Heart left ventricle (tissue), 16 donors: ENCODE measurements at regions not wholly inside any gene's neighbourhood (a gene's known extent, or its start where the extent isn't known, plus 50 kb on each side); places are given as distances from the start of the nearest gene placed in this dataset.

Source experiments
- ATAC-seq, 4 donors: fragments of 200-7000 bp; cut with Tn5 transposase; one replicate each; pipeline ENCODE4 v1.9.1; 2020 to 2022; ENCODE audit warnings: moderate library complexity in 4 of 4, mild to moderate bottlenecking in 3 of 4, moderate number of reproducible peaks in 1 of 4
- DNase-seq, 5 donors: peaks; one replicate each; pipeline ENCODE4 v3.0.0-alpha.2; 2020
- H3K27ac ChIP-seq, 12 donors: fragments of 200-600 bp; sonication (generic) in 4 of 12; one replicate each; pipeline versions ENCODE4 v1.5.0 to v1.8.0; 2016 to 2022; ENCODE audit warnings: mild to moderate bottlenecking in 2 of 12
- H3K27me3 ChIP-seq, 9 donors: fragments of 200-600 bp; sonication (generic) in 2 of 9; one replicate each; pipeline versions ENCODE4 v1.5.1 to v1.8.0; 2016 to 2022; ENCODE audit warnings: mild to moderate bottlenecking in 3 of 9
- H3K36me3 ChIP-seq, 9 donors: fragments of 200-600 bp; sonication (generic) in 2 of 9; one replicate each; pipeline versions ENCODE4 v1.5.0 to v1.8.0; 2018 to 2022; ENCODE audit warnings: mild to moderate bottlenecking in 2 of 9
- H3K4me1 ChIP-seq, 12 donors: fragments of 200-600 bp; sonication (generic) in 4 of 12; one replicate each; pipeline versions ENCODE4 v1.5.0 to v1.8.0; 2016 to 2022; ENCODE audit warnings: mild to moderate bottlenecking in 3 of 12
- H3K4me3 ChIP-seq, 12 donors: fragments of 200-600 bp; sonication (generic) in 4 of 12; one replicate each; pipeline versions ENCODE4 v1.5.0 to v1.8.0; 2017 to 2022; ENCODE audit warnings: mild to moderate bottlenecking in 9 of 12, moderate library complexity in 4 of 12
- H3K9me3 ChIP-seq, 12 donors: fragments of 200-600 bp; sonication (generic) in 4 of 12; one replicate each; pipeline versions ENCODE4 v1.5.0 to v1.8.0; 2016 to 2022; ENCODE audit warnings: mild to moderate bottlenecking in 1 of 12
- POLR2A ChIP-seq, 2 donors: fragments of 450-650 bp; IDR thresholded peaks; one replicate each; pipeline ENCODE4 v1.6.1; 2017; ENCODE audit warnings: antibody characterized with exemption in 2 of 2, mild to moderate bottlenecking in 2 of 2, moderate library complexity in 2 of 2
- WGBS, 4 donors: extraction: QIAGEN DNeasy Blood & Tissue Kit in 2 of 4; methylation state at CpG; one replicate each; pipeline versions ENCODE4 v1.1.5 to v1.1.7; 2013 to 2018; 5-methylcytosine and 5-hydroxymethylcytosine counted together
- intact Hi-C, 10 donors: fragments of 100-400 bp; cut with DNase I; formaldehyde crosslinking; loops; one replicate each; pipeline versions ENCODE4 v1.11.1 to v1.14.2; 2022
- TF ChIP-seq, protein P1 (sequence below), 12 donors: fragments of 200-600 bp; sonication (generic) in 4 of 12; IDR thresholded peaks; one replicate each; pipeline versions ENCODE4 v1.5.0 to v1.8.0; 2018 to 2022; ENCODE audit warnings: antibody characterized with exemption in 12 of 12, mild to moderate bottlenecking in 5 of 12
- donor health status: ischemic (EF 13 %, LVEDD 7.1; RV severe dilation, severe dysfunction).
- donor health status: healthy with polysubstance abuse.
- donor health status: DM: no; HTN: yes; CAD: no.
- donor health status: DM: no; HTN: no; CAD: no.
- donor health status: ischemic (EF 25% LVEDD 6.9; RV normal size, moderate dysfunction).
- donor health status: ischemic (EF 25% LVEDD 5.7; RV mildly dilated, moderate dysfunction).
- donor health status: healthy.
- donor health status: DM: yes; HTN: yes; CAD: no.
- donor health status: ischemic (EF 35%, LVEDD 5.7; RV mildly dilated, moderate dysfunction).
- donor health status: nonischemic (EF 11% LVEDD 7.7; RV severe dilation, severe dysfunction).
- donor health status: DM: yes; HTN: yes; CAD: no.
- donor health status: PGD.
- donor health status: ischemic (EF 29% LVEDD 5.4; RV normal size, mild dysfunction).
- donor health status: nonischemic (EF 23%, LVEDD 6.1; RV moderate dilation, normal function).

DNA sequence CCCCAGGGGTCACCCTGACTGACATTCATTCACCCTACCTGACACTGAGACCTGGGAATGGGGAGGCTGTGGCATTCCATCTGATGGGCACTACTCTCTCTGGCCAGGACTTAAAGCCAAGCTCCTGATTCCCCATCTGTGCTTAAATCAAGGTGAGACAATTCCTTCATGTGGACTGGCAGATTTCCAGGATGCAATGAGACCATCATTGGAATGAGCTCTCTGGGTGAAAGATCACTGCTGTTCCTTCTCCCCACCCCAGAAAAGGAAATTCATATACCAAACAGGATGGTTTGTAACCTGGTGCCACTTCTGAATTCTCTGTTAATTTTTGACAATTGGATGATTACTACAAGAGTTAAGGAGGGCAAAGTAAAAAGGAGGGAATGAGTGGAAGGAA lies 354.8 kb downstream of the MID1IP1 start:
- no peak overlapping the region for H3K4me3 ChIP-seq
- no peak for ATAC-seq
- H3K27ac ChIP-seq: no peak overlapping the region
- peaks cover 0 to 19% (median 0%) of the 10 kb centered on the region in 9 donors for H3K27me3 ChIP-seq
- TF ChIP-seq, protein P1, sequence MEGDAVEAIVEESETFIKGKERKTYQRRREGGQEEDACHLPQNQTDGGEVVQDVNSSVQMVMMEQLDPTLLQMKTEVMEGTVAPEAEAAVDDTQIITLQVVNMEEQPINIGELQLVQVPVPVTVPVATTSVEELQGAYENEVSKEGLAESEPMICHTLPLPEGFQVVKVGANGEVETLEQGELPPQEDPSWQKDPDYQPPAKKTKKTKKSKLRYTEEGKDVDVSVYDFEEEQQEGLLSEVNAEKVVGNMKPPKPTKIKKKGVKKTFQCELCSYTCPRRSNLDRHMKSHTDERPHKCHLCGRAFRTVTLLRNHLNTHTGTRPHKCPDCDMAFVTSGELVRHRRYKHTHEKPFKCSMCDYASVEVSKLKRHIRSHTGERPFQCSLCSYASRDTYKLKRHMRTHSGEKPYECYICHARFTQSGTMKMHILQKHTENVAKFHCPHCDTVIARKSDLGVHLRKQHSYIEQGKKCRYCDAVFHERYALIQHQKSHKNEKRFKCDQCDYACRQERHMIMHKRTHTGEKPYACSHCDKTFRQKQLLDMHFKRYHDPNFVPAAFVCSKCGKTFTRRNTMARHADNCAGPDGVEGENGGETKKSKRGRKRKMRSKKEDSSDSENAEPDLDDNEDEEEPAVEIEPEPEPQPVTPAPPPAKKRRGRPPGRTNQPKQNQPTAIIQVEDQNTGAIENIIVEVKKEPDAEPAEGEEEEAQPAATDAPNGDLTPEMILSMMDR (IDR thresholded peaks at IDR 0.05): no peak
- TF ChIP-seq POLR2A (IDR thresholded peaks at IDR 0.05): no peak
- no peaks in the 10 kb centered on the region for H3K36me3 ChIP-seq
- H3K9me3 ChIP-seq: no peaks in the 10 kb centered on the region
- no peak for DNase-seq
- intact Hi-C loops: loop anchor here in 1 of 10 donors (10.0 kb wide), 2 partner anchors 361 to 391 kb away; no protein-coding TSS in a partner anchor
- H3K4me1 ChIP-seq: peaks cover 0 to 9% (median 0%) of the 10 kb centered on the region in 12 donors

DNA sequence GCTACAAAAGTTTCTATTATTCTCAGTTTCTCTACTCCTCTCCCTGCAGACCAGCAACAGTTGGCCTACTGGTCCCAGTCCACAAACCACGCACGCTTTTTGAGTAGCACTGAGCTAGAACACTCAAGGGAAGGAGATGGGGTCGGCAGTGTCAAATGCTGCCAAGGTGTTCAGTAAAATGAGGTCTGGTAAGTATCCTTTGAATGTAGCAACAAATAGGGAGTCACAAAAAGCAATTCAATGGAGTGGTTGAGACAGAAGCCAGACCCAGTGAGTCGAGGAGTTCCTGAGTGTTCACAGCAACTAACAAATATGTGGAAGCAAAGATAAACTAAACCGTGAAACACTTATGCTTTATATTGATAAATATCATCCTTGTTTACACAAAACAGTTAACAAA lies 355.7 kb downstream of the MID1IP1 start:
- TF ChIP-seq POLR2A (IDR thresholded peaks at IDR 0.05): no peak
- TF ChIP-seq, protein P1 (IDR thresholded peaks at IDR 0.05): no peak
- Histone ChIP-seq H3K4me3 (no peak overlapping the region), H3K9me3 (no peaks in the 10 kb centered on the region), H3K4me1 (peaks cover 0 to 9% (median 0%) of the 10 kb centered on the region in 12 donors), H3K27ac (no peak overlapping the region), H3K36me3 (no peaks in the 10 kb centered on the region), H3K27me3 (peaks cover 0 to 21% (median 0%) of the 10 kb centered on the region in 9 donors)
- DNase-seq: no peak
- intact Hi-C loops: loop anchor here in 1 of 10 donors (10.0 kb wide), 2 partner anchors 362 to 392 kb away; no protein-coding TSS in a partner anchor
- ATAC-seq: peak in 1 of 4 donors; percentile 36
- 30 to 48% (median 37%) methylated on average over 5 of the region's 5 CpGs for WGBS, 4 donors

DNA sequence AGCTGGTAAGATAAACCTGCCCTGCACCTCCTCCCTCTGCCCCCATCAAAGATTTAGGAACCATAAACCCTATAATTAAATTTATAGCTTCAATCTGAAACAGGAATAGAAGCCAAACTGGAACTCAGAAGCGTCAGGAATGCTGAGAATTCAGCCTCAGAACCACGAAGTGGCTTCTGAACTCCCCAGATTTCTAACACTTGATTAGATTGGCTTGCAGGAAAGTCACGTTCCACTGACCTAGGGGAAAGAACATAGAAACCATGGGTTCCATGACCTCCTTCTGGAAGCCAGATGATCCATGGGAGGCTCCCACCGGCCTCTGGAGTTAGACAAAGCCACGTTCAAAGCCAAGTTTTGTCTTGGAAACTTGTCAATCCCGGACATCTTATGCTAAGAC lies 356.5 kb downstream of the MID1IP1 start:
- H3K9me3 ChIP-seq: no peaks in the 10 kb centered on the region
- intact Hi-C loops: loop anchor here in 1 of 10 donors (10.0 kb wide), 2 partner anchors 363 to 393 kb away; no protein-coding TSS in a partner anchor

DNA sequence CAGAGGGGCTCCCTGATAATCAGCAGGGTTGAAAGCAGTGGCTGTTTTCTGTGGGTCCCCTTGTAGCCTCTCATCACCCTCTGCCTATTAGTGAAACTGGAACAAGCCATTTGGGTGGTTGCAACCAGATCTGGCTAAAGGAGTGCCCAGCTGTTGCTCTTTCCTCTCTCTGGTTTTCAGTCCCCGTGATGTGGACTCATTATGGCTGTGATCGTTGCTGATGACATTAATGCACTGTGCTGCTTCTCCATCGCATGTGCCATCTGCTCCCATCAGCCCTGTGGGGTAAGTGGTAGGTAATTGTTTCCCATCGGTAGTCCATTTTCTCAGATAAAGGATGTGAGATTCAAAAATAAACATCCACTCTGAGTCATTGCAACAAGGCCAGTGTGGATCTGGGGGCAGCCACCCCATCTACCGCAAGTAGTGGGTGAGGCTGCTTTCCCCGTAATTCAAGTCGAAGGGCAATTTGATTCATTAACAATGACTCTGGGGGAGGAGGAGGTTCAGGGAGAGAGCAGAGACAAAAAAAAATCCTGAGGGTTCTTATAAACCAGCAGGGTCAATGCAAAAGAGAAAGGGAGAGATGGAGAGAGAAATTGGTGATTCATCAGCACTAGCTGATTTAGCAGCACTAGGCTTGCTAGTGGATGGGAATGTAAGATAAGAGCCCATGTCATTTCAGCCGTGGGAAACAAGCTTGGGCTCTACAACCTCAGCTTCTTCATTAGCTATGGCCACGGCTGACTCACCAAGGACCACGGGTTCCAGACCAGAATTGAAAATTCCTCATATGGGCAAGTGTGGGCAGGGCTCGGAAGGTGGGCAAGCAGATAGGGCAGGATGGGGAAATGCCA lies 357.8 kb downstream of the MID1IP1 start:
- peaks cover 0 to 38% (median 0%) of the 10 kb centered on the region in 9 donors for H3K27me3 ChIP-seq
- WGBS, 4 donors: 73 to 84% (median 76%) methylated on average over 11 of the region's 11 CpGs
- H3K4me1 ChIP-seq: peaks cover 0 to 9% (median 0%) of the 10 kb centered on the region in 12 donors
- no peaks in the 10 kb centered on the region for H3K9me3 ChIP-seq
- TF ChIP-seq, protein P1 (IDR thresholded peaks at IDR 0.05): no peak
- TF ChIP-seq POLR2A (IDR thresholded peaks at IDR 0.05): no peak
- ATAC-seq (no peak), DNase-seq (no peak)
- intact Hi-C loops: loop anchor here in 1 of 10 donors (10.0 kb wide), 2 partner anchors 364 to 394 kb away; no protein-coding TSS in a partner anchor
- H3K4me3 ChIP-seq: no peak overlapping the region
- H3K36me3 ChIP-seq: no peaks in the 10 kb centered on the region
- no peak overlapping the region for H3K27ac ChIP-seq

More for the DNA sequence above, 356.5 kb downstream of the MID1IP1 start:
- H3K36me3 ChIP-seq: no peaks in the 10 kb centered on the region
- no peak for ATAC-seq
- no peak for TF ChIP-seq POLR2A (IDR thresholded peaks at IDR 0.05)
- TF ChIP-seq, protein P1 (IDR thresholded peaks at IDR 0.05): no peak
- H3K4me3 ChIP-seq: no peak overlapping the region
- H3K27me3 ChIP-seq: peaks cover 0 to 25% (median 0%) of the 10 kb centered on the region in 9 donors
- no peak overlapping the region for H3K27ac ChIP-seq
- no peak for DNase-seq
- H3K4me1 ChIP-seq: peaks cover 0 to 9% (median 0%) of the 10 kb centered on the region in 12 donors
- WGBS, 4 donors: 38 to 64% (median 46%) methylated on average over 6 of the region's 6 CpGs
